H1 (cell line): ENCODE measurements at regions not wholly inside any gene's neighbourhood (a gene's known extent, or its start where the extent isn't known, plus 50 kb on each side); places are given as distances from the start of the nearest gene placed in this dataset.

Experiments used
- CEBPB ChIP-seq: IDR thresholded peaks from 2 replicates; pipeline ENCODE4 v1.6.1; 2012; ENCODE audit warnings: low read depth, low read length
- CHD1 ChIP-seq: IDR thresholded peaks from 2 replicates; pipeline ENCODE4 v1.6.1; 2012; ENCODE audit warnings: low read depth, low read length, improper control_type of control experiment
- CTCF ChIP-seq, 3 experiments: IDR thresholded peaks; 1 replicate in 2 of 3; 2 replicates in 1 of 3; pipeline versions ENCODE4 v1.5.1 to v1.6.1; 2011; ENCODE audit warnings: low read length in 3 of 3, mild to moderate bottlenecking in 3 of 3, inconsistent platforms in 2 of 3, low read depth in 1 of 3, moderate library complexity in 1 of 3; ENCODE audit not compliant: insufficient read depth in 1 of 3; ENCODE audit errors: control extremely low read depth in 1 of 3
- KDM1A ChIP-seq: fragments of 200-600, 300-600 bp; sonication (generic); IDR thresholded peaks from 2 replicates; pipeline ENCODE4 v1.7.1; 2016; ENCODE audit warnings: mild to moderate bottlenecking, low read length, borderline replicate concordance
- PHF8 ChIP-seq: fragments of 200-600 bp; sonication (generic); conservative IDR thresholded peaks from 2 replicates; pipeline ENCODE4 v1.7.1; 2012; ENCODE audit warnings: low read depth, mild to moderate bottlenecking, inconsistent platforms, low read length, moderate library complexity
- POLR2A ChIP-seq, 2 experiments: IDR thresholded peaks; 1 replicate in 1 of 2; 2 replicates in 1 of 2; pipeline ENCODE4 v1.6.1; 2011; ENCODE audit warnings: low read depth in 2 of 2, low read length in 2 of 2, mild to moderate bottlenecking in 2 of 2; ENCODE audit errors: control extremely low read depth in 1 of 2
- POLR2AphosphoS5 ChIP-seq: IDR thresholded peaks from 2 replicates; pipeline ENCODE4 v1.6.1; 2011; ENCODE audit warnings: low read depth, low read length

- TF ChIP-seq POLR2A (IDR thresholded peaks at IDR 0.05; ENCODE audit: control extremely low read depth in 1 of 2, low read depth in 2 of 2, low read length in 2 of 2) (no peak), CTCF (IDR thresholded peaks at IDR 0.05; ENCODE audit: control extremely low read depth in 1 of 3, insufficient read depth in 1 of 3, low read depth in 1 of 3, low read length in 3 of 3) (no peak), CHD1 (no peak), CEBPB (no peak), KDM1A (no peak), POLR2AphosphoS5 (no peak), PHF8 (no peak)
These were observed 80.0 kb downstream of the TMEM215 start for GRCh38 chr9:32863291-32863690.
